A549 (cell line): ENCODE measurements at regions not wholly inside any gene's neighbourhood (a gene's known extent, or its start where the extent isn't known, plus 50 kb on each side); places are given as distances from the start of the nearest gene placed in this dataset.

Experiments
- BHLHE40 ChIP-seq: IDR thresholded peaks from 2 replicates; pipeline ENCODE4 v1.6.1; 2012; ENCODE audit warnings: low read depth, low read length, inconsistent platforms
- CHD2 ChIP-seq: fragments of 150-350 bp; IDR thresholded peaks from 2 replicates; pipeline ENCODE4 v1.6.1; 2014; ENCODE audit warnings: low read length; ENCODE audit not compliant: partially characterized antibody
- CHD4 ChIP-seq: fragments of 200-600 bp; sonication (generic); IDR thresholded peaks from 2 replicates; pipeline ENCODE4 v1.6.1; 2016; ENCODE audit warnings: antibody characterized with exemption, mild to moderate bottlenecking, borderline replicate concordance
- FOSB ChIP-seq: fragments of 250-450 bp; sonication (Bioruptor Pico); IDR thresholded peaks from 2 replicates; pipeline ENCODE4 v1.5.0; 2020; ENCODE audit warnings: mild to moderate bottlenecking, moderate library complexity
- POLR2A ChIP-seq: IDR thresholded peaks from 2 replicates; pipeline ENCODE4 v1.6.1; 2012; ENCODE audit warnings: mild to moderate bottlenecking, low read length
- RAD21 ChIP-seq, 2 experiments: fragments of >200 bp in 1 of 2; sonication (Bioruptor Twin) in 1 of 2; formaldehyde crosslinking in 1 of 2; IDR thresholded peaks in 1 of 2; conservative IDR thresholded peaks in 1 of 2; 2 replicates in 1 of 2; 3 replicates in 1 of 2; pipeline ENCODE4 v1.6.1; 2012 to 2018; ENCODE audit warnings: inconsistent platforms in 1 of 2
- ZNF302 ChIP-seq: fragments of 250-450 bp; sonication (Bioruptor Pico); IDR thresholded peaks from 2 replicates; pipeline ENCODE4 v1.9.0; 2021; ENCODE audit warnings: inconsistent platforms, mild to moderate bottlenecking, moderate library complexity
- TF ChIP-seq, protein P1 (sequence below): IDR thresholded peaks from 2 replicates; pipeline ENCODE4 v1.6.1; 2012
- TF ChIP-seq, protein P2 (sequence below): fragments of >200 bp; sonication (Bioruptor Twin); formaldehyde crosslinking; IDR thresholded peaks from 3 replicates; pipeline ENCODE4 v1.5.1; 2016

DNA sequence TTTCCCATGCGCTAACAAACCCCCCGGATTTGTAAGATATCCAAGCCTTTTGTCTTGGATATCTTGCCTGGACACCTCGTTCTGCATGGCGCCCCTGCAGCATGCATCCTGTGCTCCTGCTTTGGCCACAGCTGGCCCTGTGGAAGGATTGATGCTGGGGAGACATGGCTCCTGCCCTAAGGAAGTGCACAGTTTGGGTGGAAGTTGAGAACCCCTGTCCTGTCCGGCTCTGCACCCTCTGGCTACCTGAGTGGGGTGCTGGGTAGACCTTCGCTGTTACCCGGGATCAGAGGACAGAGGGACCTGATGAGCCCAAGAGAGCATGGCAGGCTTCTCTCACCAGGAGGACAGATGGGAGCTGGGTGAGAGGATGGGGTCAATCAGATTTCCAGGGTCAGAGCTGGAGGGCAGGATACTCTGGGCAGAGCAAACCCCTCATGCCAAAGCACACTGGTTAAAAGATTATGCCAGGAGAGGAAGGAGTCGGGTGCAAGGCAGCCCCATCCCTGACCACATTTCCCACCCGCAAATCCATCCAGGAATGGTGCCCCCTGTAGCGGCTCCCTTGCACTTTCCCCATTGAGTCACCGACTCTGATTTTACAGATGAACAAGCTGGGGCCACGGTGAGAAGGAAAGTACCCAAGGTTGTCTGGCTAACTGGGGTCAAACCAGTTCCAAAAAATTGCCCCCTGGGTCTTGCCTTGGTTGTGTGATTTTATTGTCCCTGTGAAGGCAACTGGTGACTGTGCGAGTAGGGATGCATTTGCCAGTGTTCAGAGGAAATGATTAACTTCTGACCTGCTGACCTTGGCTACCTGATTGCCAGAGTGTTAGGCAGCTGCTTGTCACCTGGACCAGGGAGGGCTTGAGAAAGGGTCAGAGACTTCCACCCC lies 290.1 kb upstream of the ZMIZ1 start:
- TF ChIP-seq BHLHE40: no peak
- TF ChIP-seq, protein P1, sequence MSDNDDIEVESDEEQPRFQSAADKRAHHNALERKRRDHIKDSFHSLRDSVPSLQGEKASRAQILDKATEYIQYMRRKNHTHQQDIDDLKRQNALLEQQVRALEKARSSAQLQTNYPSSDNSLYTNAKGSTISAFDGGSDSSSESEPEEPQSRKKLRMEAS: no peak
- no peak for TF ChIP-seq FOSB
- TF ChIP-seq RAD21 (conservative IDR thresholded peaks at IDR 0.05 in 1 of 2, IDR thresholded peaks at IDR 0.05 in 1 of 2): no peak
- TF ChIP-seq, protein P2, sequence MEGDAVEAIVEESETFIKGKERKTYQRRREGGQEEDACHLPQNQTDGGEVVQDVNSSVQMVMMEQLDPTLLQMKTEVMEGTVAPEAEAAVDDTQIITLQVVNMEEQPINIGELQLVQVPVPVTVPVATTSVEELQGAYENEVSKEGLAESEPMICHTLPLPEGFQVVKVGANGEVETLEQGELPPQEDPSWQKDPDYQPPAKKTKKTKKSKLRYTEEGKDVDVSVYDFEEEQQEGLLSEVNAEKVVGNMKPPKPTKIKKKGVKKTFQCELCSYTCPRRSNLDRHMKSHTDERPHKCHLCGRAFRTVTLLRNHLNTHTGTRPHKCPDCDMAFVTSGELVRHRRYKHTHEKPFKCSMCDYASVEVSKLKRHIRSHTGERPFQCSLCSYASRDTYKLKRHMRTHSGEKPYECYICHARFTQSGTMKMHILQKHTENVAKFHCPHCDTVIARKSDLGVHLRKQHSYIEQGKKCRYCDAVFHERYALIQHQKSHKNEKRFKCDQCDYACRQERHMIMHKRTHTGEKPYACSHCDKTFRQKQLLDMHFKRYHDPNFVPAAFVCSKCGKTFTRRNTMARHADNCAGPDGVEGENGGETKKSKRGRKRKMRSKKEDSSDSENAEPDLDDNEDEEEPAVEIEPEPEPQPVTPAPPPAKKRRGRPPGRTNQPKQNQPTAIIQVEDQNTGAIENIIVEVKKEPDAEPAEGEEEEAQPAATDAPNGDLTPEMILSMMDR: no peak
- TF ChIP-seq POLR2A: no peak
- no peak for TF ChIP-seq CHD2
- no peak for TF ChIP-seq ZNF302 (CRISPR knock-in tag)
- TF ChIP-seq CHD4: no peak
